Karpas-422 (cell line): ENCODE measurements at regions not wholly inside any gene's neighbourhood (a gene's known extent, or its start where the extent isn't known, plus 50 kb on each side); places are given as distances from the start of the nearest gene placed in this dataset.
"Not testable (repeated sequence)": the region's sequence is repeated elsewhere in the genome, so short reads cannot be mapped to it uniquely, and the experiment has no call there.

Experiments used
- DNase-seq: peaks from one replicate; pipeline ENCODE4 v3.0.0-alpha.2; 2015
- H2AFZ ChIP-seq: fragments of 200-600 bp; sonication (generic); 2 replicates; pipeline ENCODE4 v1.6.1; 2014; ENCODE audit warnings: antibody characterized with exemption, low read length, mixed read lengths
- H3K27ac ChIP-seq: fragments of 200-600 bp; sonication (generic); 2 replicates; pipeline ENCODE4 v1.5.1; 2014; ENCODE audit warnings: mild to moderate bottlenecking, low read length, moderate library complexity
- H3K27me3 ChIP-seq: fragments of 200-600 bp; sonication (generic); 2 replicates; pipeline ENCODE4 v1.6.1; 2014; ENCODE audit warnings: low read length, mixed read lengths
- H3K36me3 ChIP-seq: fragments of 200-600 bp; sonication (generic); 2 replicates; pipeline ENCODE4 v1.6.1; 2014; ENCODE audit warnings: low read length, mixed read lengths; ENCODE audit not compliant: insufficient read depth
- H3K4me1 ChIP-seq: fragments of 200-600 bp; sonication (generic); 2 replicates; pipeline ENCODE4 v1.6.1; 2014; ENCODE audit warnings: mild to moderate bottlenecking, low read length, mixed read lengths
- H3K4me2 ChIP-seq: fragments of 200-600 bp; sonication (generic); 2 replicates; pipeline ENCODE4 v1.6.1; 2014; ENCODE audit warnings: low read length, low read depth, mild to moderate bottlenecking; ENCODE audit not compliant: poor library complexity, severe bottlenecking
- H3K4me3 ChIP-seq: fragments of 200-600 bp; sonication (generic); 2 replicates; pipeline ENCODE4 v1.5.1; 2014; ENCODE audit warnings: mild to moderate bottlenecking, antibody characterized with exemption, low read length, mixed read lengths
- H3K79me2 ChIP-seq: fragments of 200-600 bp; sonication (generic); 2 replicates; pipeline ENCODE4 v1.6.1; 2014; ENCODE audit warnings: mild to moderate bottlenecking, low read length, mixed read lengths
- H3K9ac ChIP-seq: fragments of 200-600 bp; sonication (generic); 2 replicates; pipeline ENCODE4 v1.6.0; 2014; ENCODE audit warnings: low read length
- H3K9me2 ChIP-seq: fragments of 200-600 bp; sonication (generic), shearing (Covaris generic); replicated peaks from 2 replicates; pipeline ENCODE4 v1.6.0; 2014; ENCODE audit warnings: mild to moderate bottlenecking, low read length, moderate library complexity; ENCODE audit not compliant: insufficient read depth
- H3K9me3 ChIP-seq: fragments of 300-700, 200-600 bp; sonication (generic); 2 replicates; pipeline ENCODE4 v1.6.1; 2014; ENCODE audit warnings: low read length, mixed read lengths
- H4K20me1 ChIP-seq: fragments of 200-600 bp; sonication (generic); 2 replicates; pipeline ENCODE4 v1.6.1; 2014; ENCODE audit warnings: mild to moderate bottlenecking, antibody characterized with exemption, low read length, low read depth; ENCODE audit not compliant: insufficient read depth

- Histone ChIP-seq H3K9me2 (no peaks in the 10 kb centered on the region), H3K4me3 (no peak overlapping the region), H3K27ac (no peak overlapping the region), H2AFZ (no peak overlapping the region), H3K9ac (no peak overlapping the region), H3K4me1 (no peaks in the 10 kb centered on the region), H3K4me2 (no peak overlapping the region), H3K27me3 (no peaks in the 10 kb centered on the region), H3K36me3 (no peaks in the 10 kb centered on the region), H4K20me1 (no peaks in the 10 kb centered on the region), H3K9me3 (no peaks in the 10 kb centered on the region), H3K79me2 (no peaks in the 10 kb centered on the region)
- peak; percentile 66 for DNase-seq
Measured at GRCh38 chrX:99301990-99302389, 1108.1 kb downstream of the PCDH19 start.

GRCh38 chrX:99271641-99272040 is 1138.4 kb downstream of the PCDH19 start:
- Histone ChIP-seq H3K27me3 (no peaks in the 10 kb centered on the region), H3K27ac (no peak overlapping the region), H3K79me2 (no peaks in the 10 kb centered on the region), H3K4me1 (no peaks in the 10 kb centered on the region), H4K20me1 (no peaks in the 10 kb centered on the region), H2AFZ (no peak overlapping the region), H3K9me2 (no peaks in the 10 kb centered on the region), H3K4me3 (no peak overlapping the region), H3K36me3 (no peaks in the 10 kb centered on the region), H3K9me3 (peaks cover 9% of the 10 kb centered on the region), H3K9ac (no peak overlapping the region), H3K4me2 (no peak overlapping the region)
- DNase-seq, result no peak

- H3K4me1 ChIP-seq, result no peaks in the 10 kb centered on the region
- H3K4me3 ChIP-seq, result no peak overlapping the region
- no peaks in the 10 kb centered on the region for H4K20me1 ChIP-seq
- peaks cover 9% of the 10 kb centered on the region for H3K9me3 ChIP-seq
- no peaks in the 10 kb centered on the region for H3K36me3 ChIP-seq
- H3K27me3 ChIP-seq, result no peaks in the 10 kb centered on the region
- H2AFZ ChIP-seq, result no peak overlapping the region
- H3K9ac ChIP-seq, result no peak overlapping the region
- H3K9me2 ChIP-seq, result no peaks in the 10 kb centered on the region
- no peak overlapping the region for H3K27ac ChIP-seq
- DNase-seq, result no peak
- H3K4me2 ChIP-seq, result no peak overlapping the region
- H3K79me2 ChIP-seq, result no peaks in the 10 kb centered on the region
Measured at GRCh38 chrX:99266255-99266654, 1143.8 kb downstream of the PCDH19 start.

GRCh38 chrX:99248180-99248579 is 1161.9 kb downstream of the PCDH19 start:
- Histone ChIP-seq H3K9ac (no peak overlapping the region), H3K4me3 (no peak overlapping the region), H3K9me2 (no peaks in the 10 kb centered on the region), H3K27ac (no peak overlapping the region), H3K4me1 (no peaks in the 10 kb centered on the region), H3K27me3 (no peaks in the 10 kb centered on the region), H3K4me2 (no peak overlapping the region), H4K20me1 (no peaks in the 10 kb centered on the region), H3K9me3 (peaks cover 31% of the 10 kb centered on the region), H3K79me2 (no peaks in the 10 kb centered on the region), H2AFZ (no peak overlapping the region), H3K36me3 (no peaks in the 10 kb centered on the region)
- no peak for DNase-seq

GRCh38 chrX:99242001-99242400 is 1168.1 kb downstream of the PCDH19 start:
- no peak for DNase-seq
- Histone ChIP-seq H3K9ac (no peak overlapping the region), H3K9me3 (peaks cover 11% of the 10 kb centered on the region), H3K4me1 (no peaks in the 10 kb centered on the region), H3K79me2 (no peaks in the 10 kb centered on the region), H3K4me3 (no peak overlapping the region), H3K4me2 (no peak overlapping the region), H3K9me2 (no peaks in the 10 kb centered on the region), H4K20me1 (no peaks in the 10 kb centered on the region), H3K27ac (no peak overlapping the region), H3K27me3 (no peaks in the 10 kb centered on the region), H2AFZ (no peak overlapping the region), H3K36me3 (no peaks in the 10 kb centered on the region)

- H2AFZ ChIP-seq, H4K20me1 ChIP-seq, H3K4me3 ChIP-seq, DNase-seq, H3K27me3 ChIP-seq, H3K9me3 ChIP-seq, H3K79me2 ChIP-seq, H3K27ac ChIP-seq, H3K4me1 ChIP-seq, H3K9me2 ChIP-seq, H3K9ac ChIP-seq, H3K4me2 ChIP-seq, H3K36me3 ChIP-seq: not testable (repeated sequence)
Measured at GRCh38 chrX:99234384-99234783, 1175.7 kb downstream of the PCDH19 start.

- Histone ChIP-seq H3K4me2 (no peak overlapping the region), H3K27me3 (no peaks in the 10 kb centered on the region), H3K9me2 (no peaks in the 10 kb centered on the region), H3K9me3 (peaks cover 10% of the 10 kb centered on the region; the same call in 1 of the 2 replicates), H3K9ac (no peak overlapping the region), H3K4me3 (no peak overlapping the region), H3K27ac (no peak overlapping the region), H2AFZ (no peak overlapping the region), H3K36me3 (no peaks in the 10 kb centered on the region), H4K20me1 (no peaks in the 10 kb centered on the region), H3K4me1 (no peaks in the 10 kb centered on the region), H3K79me2 (no peaks in the 10 kb centered on the region)
- DNase-seq, result no peak
Measured at GRCh38 chrX:99192421-99192820, 1217.7 kb downstream of the PCDH19 start.

GRCh38 chrX:99184153-99184552 is 1225.9 kb downstream of the PCDH19 start:
- H2AFZ ChIP-seq, result no peak overlapping the region
- H3K4me2 ChIP-seq, result no peak overlapping the region
- no peaks in the 10 kb centered on the region for H4K20me1 ChIP-seq
- no peaks in the 10 kb centered on the region for H3K9me2 ChIP-seq
- peaks cover 6% of the 10 kb centered on the region for H3K9me3 ChIP-seq
- H3K36me3 ChIP-seq, result no peaks in the 10 kb centered on the region; the same call in 1 of the 2 replicates
- no peaks in the 10 kb centered on the region for H3K4me1 ChIP-seq
- DNase-seq, result no peak
- no peak overlapping the region for H3K4me3 ChIP-seq
- H3K27ac ChIP-seq, result no peak overlapping the region
- H3K27me3 ChIP-seq, result no peaks in the 10 kb centered on the region
- no peaks in the 10 kb centered on the region for H3K79me2 ChIP-seq
- H3K9ac ChIP-seq, result no peak overlapping the region

- Histone ChIP-seq H3K9me3 (no peaks in the 10 kb centered on the region), H4K20me1 (no peaks in the 10 kb centered on the region), H3K4me1 (no peaks in the 10 kb centered on the region), H2AFZ (no peak overlapping the region), H3K9me2 (0 out of 2 replicates have a peak, but pooled peaks cover 2% of the 10 kb centered on the region), H3K4me2 (no peak overlapping the region), H3K4me3 (no peak overlapping the region), H3K27ac (no peak overlapping the region), H3K79me2 (no peaks in the 10 kb centered on the region), H3K36me3 (no peaks in the 10 kb centered on the region), H3K27me3 (no peaks in the 10 kb centered on the region), H3K9ac (no peak overlapping the region)
- no peak for DNase-seq
Measured at GRCh38 chrX:99172958-99173357, 1237.1 kb downstream of the PCDH19 start.
